MM.1S (cell line): ENCODE measurements at regions not wholly inside any gene's neighbourhood (a gene's known extent, or its start where the extent isn't known, plus 50 kb on each side); places are given as distances from the start of the nearest gene placed in this dataset.

Experiments
- DNase-seq: peaks from one replicate; pipeline ENCODE4 v3.0.0-alpha.2; 2015
- H2AFZ ChIP-seq: fragments of 300-600 bp; sonication (generic); 2 replicates; pipeline ENCODE4 v1.6.0; 2016; ENCODE audit warnings: antibody characterized with exemption, low read length
- H3F3A ChIP-seq: fragments of 300-600 bp; sonication (generic); 2 replicates; pipeline ENCODE4 v1.6.1; 2016; ENCODE audit warnings: mild to moderate bottlenecking, antibody characterized with exemption, low read length, moderate library complexity, mixed read lengths; ENCODE audit not compliant: insufficient read depth
- H3K27ac ChIP-seq: fragments of 300-600 bp; sonication (generic); 2 replicates; pipeline ENCODE4 v1.5.1; 2016; ENCODE audit warnings: mild to moderate bottlenecking, low read length
- H3K27me3 ChIP-seq: fragments of 300-600 bp; sonication (generic); replicated peaks from 2 replicates; pipeline ENCODE4 v1.6.0; 2016; ENCODE audit warnings: low read length; ENCODE audit not compliant: insufficient read depth
- H3K36me3 ChIP-seq: fragments of 300-600 bp; sonication (generic); replicated peaks from 2 replicates; pipeline ENCODE4 v1.6.1; 2016; ENCODE audit warnings: mild to moderate bottlenecking, low read length, mixed read lengths; ENCODE audit not compliant: insufficient read depth
- H3K4me1 ChIP-seq: fragments of 300-600 bp; sonication (generic); 2 replicates; pipeline ENCODE4 v1.6.1; 2016; ENCODE audit warnings: low read length, mixed read lengths
- H3K4me2 ChIP-seq: fragments of 300-600 bp; sonication (generic); 2 replicates; pipeline ENCODE4 v1.6.0; 2016; ENCODE audit warnings: low read depth, low read length
- H3K4me3 ChIP-seq: fragments of 300-600 bp; sonication (generic); 2 replicates; pipeline ENCODE4 v1.5.1; 2016; ENCODE audit warnings: low read length, mixed read lengths
- H3K79me2 ChIP-seq: fragments of 300-600 bp; sonication (generic); 2 replicates; pipeline ENCODE4 v1.6.1; 2016; ENCODE audit warnings: mixed run types, low read length, mixed read lengths
- H3K9ac ChIP-seq: fragments of 300-600 bp; sonication (generic); 2 replicates; pipeline ENCODE4 v1.6.1; 2016; ENCODE audit warnings: low read length, mixed read lengths
- H3K9me2 ChIP-seq: fragments of 300-600 bp; sonication (generic); replicated peaks from 2 replicates; pipeline ENCODE4 v1.6.1; 2016; ENCODE audit warnings: mild to moderate bottlenecking, low read length, mixed read lengths; ENCODE audit not compliant: insufficient read depth
- H3K9me3 ChIP-seq: fragments of 300-600 bp; sonication (generic); replicated peaks from 2 replicates; pipeline ENCODE4 v1.6.1; 2016; ENCODE audit warnings: mild to moderate bottlenecking, low read length, mixed read lengths; ENCODE audit not compliant: insufficient read depth
- H4K20me1 ChIP-seq: fragments of 300-600 bp; sonication (generic); 2 replicates; pipeline ENCODE4 v1.6.1; 2016; ENCODE audit warnings: mild to moderate bottlenecking, low read length, moderate library complexity, mixed read lengths; ENCODE audit not compliant: insufficient read depth
- CTCF ChIP-seq: fragments of 300-600 bp; sonication (generic); IDR thresholded peaks from 2 replicates; pipeline ENCODE4 v1.5.1; 2016; ENCODE audit warnings: antibody characterized with exemption, low read length, mixed read lengths
- EZH2 ChIP-seq: fragments of 300-600 bp; sonication (generic); optimal IDR thresholded peaks from 2 replicates; pipeline ENCODE3; 2017; ENCODE audit warnings: low read depth, mild to moderate bottlenecking, antibody characterized with exemption, low read length, mixed read lengths
- EZH2phosphoT487 ChIP-seq: fragments of 300-600 bp; sonication (generic); IDR thresholded peaks from 2 replicates; pipeline ENCODE4 v1.6.1; 2018; ENCODE audit warnings: antibody characterized with exemption, low read length

- Histone ChIP-seq H3F3A (no peaks in the 10 kb centered on the region), H3K27me3 (no peaks in the 10 kb centered on the region)
- no peak for TF ChIP-seq EZH2
- no peak for TF ChIP-seq CTCF
- no peak for TF ChIP-seq EZH2phosphoT487
Observed at GRCh38 chr1:112057736-112058135, 68.3 kb upstream of the KCND3 start.

GRCh38 chr1:112058815-112059450 lies 69.5 kb upstream of the KCND3 start:
- no peaks in the 10 kb centered on the region for H3F3A ChIP-seq

More at GRCh38 chr1:112057736-112058135, 68.3 kb upstream of the KCND3 start:
- no peaks in the 10 kb centered on the region for H4K20me1 ChIP-seq
- H3K9me3 ChIP-seq: no peaks in the 10 kb centered on the region
- H3K4me2 ChIP-seq: no peak overlapping the region
- no peak overlapping the region for H2AFZ ChIP-seq
- H3K9ac ChIP-seq: no peak overlapping the region
- no peak for DNase-seq
- no peaks in the 10 kb centered on the region for H3K79me2 ChIP-seq
- H3K36me3 ChIP-seq: no peaks in the 10 kb centered on the region
- H3K9me2 ChIP-seq: no peaks in the 10 kb centered on the region
- no peak overlapping the region for H3K27ac ChIP-seq
- no peaks in the 10 kb centered on the region for H3K4me1 ChIP-seq
- H3K4me3 ChIP-seq: no peak overlapping the region

GRCh38 chr1:112059679-112060078 lies 70.2 kb upstream of the KCND3 start:
- TF ChIP-seq EZH2phosphoT487: no peak
- TF ChIP-seq EZH2: no peak
- no peak for TF ChIP-seq CTCF

More at GRCh38 chr1:112058815-112059450, 69.5 kb upstream of the KCND3 start:
- Histone ChIP-seq H3K9ac (no peak overlapping the region), H3K4me1 (no peaks in the 10 kb centered on the region), H2AFZ (no peak overlapping the region), H4K20me1 (no peaks in the 10 kb centered on the region), H3K36me3 (no peaks in the 10 kb centered on the region), H3K27ac (no peak overlapping the region), H3K4me3 (no peak overlapping the region), H3K4me2 (no peak overlapping the region), H3K79me2 (no peaks in the 10 kb centered on the region), H3K27me3 (no peaks in the 10 kb centered on the region), H3K9me3 (no peaks in the 10 kb centered on the region), H3K9me2 (no peaks in the 10 kb centered on the region)
- no peak for DNase-seq
- TF ChIP-seq EZH2phosphoT487 (no peak), EZH2 (no peak), CTCF (no peak)

More at GRCh38 chr1:112059679-112060078, 70.2 kb upstream of the KCND3 start:
- no peaks in the 10 kb centered on the region for H3K36me3 ChIP-seq
- DNase-seq: no peak
- H3K9me2 ChIP-seq: no peaks in the 10 kb centered on the region
- H3K4me2 ChIP-seq: no peak overlapping the region
- H3K4me3 ChIP-seq: no peak overlapping the region
- no peaks in the 10 kb centered on the region for H4K20me1 ChIP-seq
- H3K79me2 ChIP-seq: no peaks in the 10 kb centered on the region
- H3F3A ChIP-seq: no peaks in the 10 kb centered on the region
- no peak overlapping the region for H2AFZ ChIP-seq
- H3K9ac ChIP-seq: no peak overlapping the region
- no peaks in the 10 kb centered on the region for H3K9me3 ChIP-seq
- H3K27me3 ChIP-seq: no peaks in the 10 kb centered on the region
- no peaks in the 10 kb centered on the region for H3K4me1 ChIP-seq
- H3K27ac ChIP-seq: no peak overlapping the region
